H1 (cell line): ENCODE measurements at regions not wholly inside any gene's neighbourhood (a gene's known extent, or its start where the extent isn't known, plus 50 kb on each side); places are given as distances from the start of the nearest gene placed in this dataset.

Experiments used
- CTCF ChIA-PET: fragments of 300-600 bp; sonication (Branson Sonifier 250); formaldehyde crosslinking; loops from one replicate; lab custom pipeline; 2021; ENCODE audit not compliant: partially characterized antibody; lab: Charles Lee
- POLR2A ChIA-PET: fragments of 300-600 bp; sonication (Branson Sonifier 250); formaldehyde crosslinking; loops from one replicate; lab custom pipeline; 2021; ENCODE audit warnings: inconsistent platforms; ENCODE audit not compliant: partially characterized antibody; lab: Charles Lee
- DNase-seq, 2 experiments: peaks; one replicate each; pipeline versions ENCODE4 v3.0.0 to v3.0.0-alpha.2; 2010 to 2022; ENCODE audit warnings: low spot score in 2 of 2, low read depth in 1 of 2, mixed read lengths in 1 of 2
- FAIRE-seq: peaks from 2 replicates; lab custom pipeline; 2011; peaks lifted over from hg19 to GRCh38; lab: Jason Lieb, UNC
- H2AFZ ChIP-seq: 2 replicates; pipeline ENCODE4 v1.8.1; 2012; ENCODE audit warnings: low read length, inconsistent platforms
- H2AK5ac ChIP-seq: 2 replicates; pipeline ENCODE4 v1.6.1; 2013; ENCODE audit warnings: low read depth, low read length
- H2BK120ac ChIP-seq: replicated peaks from 2 replicates; pipeline ENCODE3; 2013; ENCODE audit warnings: low read depth, low read length, inconsistent platforms
- H2BK12ac ChIP-seq: 2 replicates; pipeline ENCODE4 v1.6.1; 2013; ENCODE audit warnings: low read depth, low read length
- H2BK15ac ChIP-seq: 2 replicates; pipeline ENCODE4 v1.6.1; 2013; ENCODE audit warnings: low read length
- H2BK20ac ChIP-seq: 2 replicates; pipeline ENCODE4 v1.6.1; 2013; ENCODE audit warnings: low read length
- H2BK5ac ChIP-seq: 2 replicates; pipeline ENCODE4 v1.6.1; 2013; ENCODE audit warnings: low read depth, low read length
- H3K14ac ChIP-seq: 2 replicates; pipeline ENCODE4 v1.6.1; 2013; ENCODE audit warnings: inconsistent platforms; ENCODE audit not compliant: insufficient read length
- H3K18ac ChIP-seq: 2 replicates; pipeline ENCODE4 v1.6.1; 2013; ENCODE audit warnings: low read length; ENCODE audit errors: extremely low read depth
- H3K23ac ChIP-seq: 2 replicates; pipeline ENCODE4 v1.6.1; 2013; ENCODE audit warnings: inconsistent platforms; ENCODE audit not compliant: insufficient read length
- H3K23me2 ChIP-seq: 2 replicates; pipeline ENCODE4 v1.6.1; 2013; ENCODE audit warnings: low read depth, low read length
- H3K27ac ChIP-seq: 2 replicates; pipeline ENCODE4 v1.6.1; 2011; ENCODE audit warnings: low read depth, low read length, inconsistent platforms
- H3K27me3 ChIP-seq, 4 experiments: replicated peaks in 1 of 4; 1 replicate in 1 of 4; 2 replicates in 3 of 4; pipeline versions ENCODE4 v1.6.1 to v1.8.1; 2011 to 2013; ENCODE audit warnings: low read length in 3 of 4, mild to moderate bottlenecking in 3 of 4, inconsistent platforms in 2 of 4, mixed read lengths in 2 of 4, moderate library complexity in 1 of 4; ENCODE audit not compliant: control insufficient read depth in 3 of 4, insufficient read depth in 3 of 4; ENCODE audit errors: extremely low read depth in 1 of 4
- H3K36me3 ChIP-seq, 4 experiments: 2 replicates each; pipeline versions ENCODE4 v1.6.1 to v1.8.1; 2011 to 2013; ENCODE audit warnings: mild to moderate bottlenecking in 4 of 4, low read length in 3 of 4, moderate library complexity in 2 of 4, control low read depth in 1 of 4, inconsistent platforms in 1 of 4; ENCODE audit not compliant: insufficient read depth in 4 of 4, control insufficient read depth in 2 of 4
- H3K4ac ChIP-seq: replicated peaks from 2 replicates; pipeline ENCODE3; 2013; ENCODE audit warnings: low read length, low read depth, mixed read lengths, inconsistent platforms; ENCODE audit not compliant: insufficient read length
- H3K4me1 ChIP-seq, 4 experiments: replicated peaks in 1 of 4; 1 replicate in 1 of 4; 2 replicates in 3 of 4; pipeline versions ENCODE4 v1.6.1 to v1.8.1; 2011 to 2013; ENCODE audit warnings: low read length in 3 of 4, inconsistent platforms in 2 of 4, mixed read lengths in 1 of 4; ENCODE audit not compliant: insufficient read depth in 4 of 4, control insufficient read depth in 3 of 4
- H3K4me2 ChIP-seq, 2 experiments: 2 replicates each; pipeline versions ENCODE4 v1.6.1 to v1.8.1; 2011 to 2013; ENCODE audit warnings: low read depth in 2 of 2, low read length in 2 of 2, control low read depth in 1 of 2, inconsistent platforms in 1 of 2, mild to moderate bottlenecking in 1 of 2; ENCODE audit not compliant: insufficient read depth in 1 of 2
- H3K4me3 ChIP-seq, 4 experiments: fragments of 200-600, 300-600 bp in 1 of 4; sonication (generic), shearing (Covaris generic), sonication (Bioruptor Twin) in 1 of 4; 2 replicates each; pipeline versions ENCODE4 v1.5.1 to v1.8.1; 2011 to 2016; ENCODE audit warnings: low read length in 4 of 4, low read depth in 3 of 4, control low read depth in 2 of 4, inconsistent platforms in 2 of 4, mild to moderate bottlenecking in 2 of 4, mixed read lengths in 1 of 4, moderate library complexity in 1 of 4; ENCODE audit not compliant: insufficient read depth in 2 of 4; ENCODE audit errors: extremely low read depth in 1 of 4
- H3K56ac ChIP-seq: replicated peaks from 2 replicates; pipeline ENCODE3; 2013; ENCODE audit warnings: low read depth, mild to moderate bottlenecking, mixed read lengths, low read length, inconsistent platforms; ENCODE audit not compliant: insufficient read length
- H3K79me1 ChIP-seq: 2 replicates; pipeline ENCODE4 v1.6.1; 2013; ENCODE audit warnings: low read depth, low read length, control low read depth
- H3K79me2 ChIP-seq, 2 experiments: 2 replicates each; pipeline versions ENCODE4 v1.6.1 to v1.8.1; 2012 to 2013; ENCODE audit warnings: low read length in 2 of 2, mild to moderate bottlenecking in 2 of 2, inconsistent platforms in 1 of 2; ENCODE audit not compliant: insufficient read depth in 2 of 2, control insufficient read depth in 1 of 2
- H3K9ac ChIP-seq, 4 experiments: replicated peaks in 1 of 4; 1 replicate in 1 of 4; 2 replicates in 3 of 4; pipeline versions ENCODE4 v1.6.1 to v1.8.1; 2011 to 2013; ENCODE audit warnings: low read depth in 3 of 4, low read length in 3 of 4, control low read depth in 2 of 4, mild to moderate bottlenecking in 2 of 4, moderate library complexity in 2 of 4, inconsistent platforms in 1 of 4; ENCODE audit errors: extremely low read depth in 1 of 4
- H3K9me3 ChIP-seq, 2 experiments: 2 replicates each; pipeline versions ENCODE4 v1.6.1 to v1.8.1; 2012 to 2013; ENCODE audit warnings: mild to moderate bottlenecking in 2 of 2, moderate library complexity in 2 of 2, control low read depth in 1 of 2, inconsistent platforms in 1 of 2, low read depth in 1 of 2, low read length in 1 of 2, mixed read lengths in 1 of 2; ENCODE audit not compliant: insufficient read depth in 2 of 2
- H4K20me1 ChIP-seq, 2 experiments: replicated peaks in 1 of 2; 2 replicates each; pipeline versions ENCODE3 to v1.8.1; 2011 to 2013; ENCODE audit warnings: inconsistent platforms in 2 of 2, low read length in 2 of 2, mild to moderate bottlenecking in 1 of 2; ENCODE audit not compliant: insufficient read depth in 2 of 2, control insufficient read depth in 1 of 2
- H4K5ac ChIP-seq: 2 replicates; pipeline ENCODE4 v1.6.1; 2013; ENCODE audit warnings: low read length, low read depth, mixed read lengths, inconsistent platforms; ENCODE audit not compliant: insufficient read length
- H4K8ac ChIP-seq: 2 replicates; pipeline ENCODE4 v1.8.0; 2013; ENCODE audit warnings: mild to moderate bottlenecking, moderate library complexity, low read length, inconsistent platforms; ENCODE audit not compliant: insufficient read depth; ENCODE audit errors: extremely low read depth
- H4K91ac ChIP-seq: replicated peaks from 2 replicates; pipeline ENCODE3; 2013; ENCODE audit warnings: low read length, mixed read lengths, inconsistent platforms; ENCODE audit not compliant: insufficient read length
- CEBPB ChIP-seq: IDR thresholded peaks from 2 replicates; pipeline ENCODE4 v1.6.1; 2012; ENCODE audit warnings: low read depth, low read length
- GTF2F1 ChIP-seq: IDR thresholded peaks from 2 replicates; pipeline ENCODE4 v1.6.1; 2012; ENCODE audit warnings: low read depth, low read length, improper control_type of control experiment, borderline replicate concordance
- POLR2A ChIP-seq, 2 experiments: IDR thresholded peaks; 1 replicate in 1 of 2; 2 replicates in 1 of 2; pipeline ENCODE4 v1.6.1; 2011; ENCODE audit warnings: low read depth in 2 of 2, low read length in 2 of 2, mild to moderate bottlenecking in 2 of 2; ENCODE audit errors: control extremely low read depth in 1 of 2
- POU5F1 ChIP-seq: IDR thresholded peaks from 2 replicates; pipeline ENCODE4 v1.6.1; 2011; ENCODE audit warnings: low read depth, mild to moderate bottlenecking, low read length, moderate library complexity
- SIX5 ChIP-seq: IDR thresholded peaks from 2 replicates; pipeline ENCODE4 v1.6.1; 2011; ENCODE audit warnings: mild to moderate bottlenecking, low read depth, low read length
- SUZ12 ChIP-seq: fragments of 200-600 bp; sonication (generic); IDR thresholded peaks from 2 replicates; pipeline ENCODE4 v1.6.1; 2012; ENCODE audit warnings: mild to moderate bottlenecking, inconsistent platforms, low read length, moderate library complexity, mixed read lengths
- WGBS, 2 experiments: shearing (Covaris generic) in 1 of 2; methylation state at CpG; one replicate each; pipeline versions ENCODE4 v1.1.6 to v1.1.7; 2013 to 2015; ENCODE audit warnings: low lambda C conversion rate in 2 of 2, mixed read lengths in 2 of 2, inconsistent platforms in 1 of 2, low coverage in 1 of 2, missing lambda C conversion rate in 1 of 2; ENCODE audit not compliant: insufficient replicate concordance in 2 of 2, insufficient coverage in 1 of 2, insufficient read length in 1 of 2; ENCODE audit errors: extremely low coverage in 1 of 2, missing lambda C conversion rate in 1 of 2; 5-methylcytosine and 5-hydroxymethylcytosine counted together

DNA sequence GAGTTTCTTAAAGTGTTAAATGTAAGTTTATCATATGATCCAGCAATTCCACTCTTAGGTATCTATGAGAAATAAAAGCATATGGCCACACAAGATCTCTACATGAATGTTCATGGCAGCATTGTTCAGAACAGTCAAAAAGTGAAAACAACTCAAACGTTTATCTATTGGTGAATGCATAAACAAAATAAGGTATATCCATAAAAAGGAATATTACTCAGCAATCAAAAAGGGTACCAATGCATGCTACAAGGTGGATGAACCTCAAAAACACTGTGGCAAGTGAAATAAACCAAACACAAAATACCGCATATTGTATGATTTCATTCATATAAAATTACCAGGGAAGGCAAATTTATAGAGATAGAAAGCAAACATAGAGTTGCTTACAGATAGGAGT lies 337.6 kb downstream of the PIK3C3 start:
- 84% methylated on average over 2 of the region's 2 CpGs; no CpG with 5 or more reads in 1 of the 2 experiments for WGBS, 2 experiments
- H4K8ac ChIP-seq: no peak overlapping the region
- H3K18ac ChIP-seq: no peak overlapping the region
- H3K36me3 ChIP-seq: no peaks in the 10 kb centered on the region
- no peak for DNase-seq
- H3K4me2 ChIP-seq: no peak overlapping the region
- H3K9me3 ChIP-seq: no peaks in the 10 kb centered on the region
- CTCF ChIA-PET: no interaction called here
- no peak overlapping the region for H4K5ac ChIP-seq
- no peak overlapping the region for H2BK15ac ChIP-seq
- H3K4me1 ChIP-seq: no peaks in the 10 kb centered on the region
- no peak overlapping the region for H3K9ac ChIP-seq
- no peak overlapping the region for H2AFZ ChIP-seq
- no peak for FAIRE-seq
- H3K4me3 ChIP-seq: no peak overlapping the region
- H3K4ac ChIP-seq: no peak overlapping the region
- no peak overlapping the region for H3K27ac ChIP-seq
- POLR2A ChIA-PET: no interaction called here
- no peak overlapping the region for H2AK5ac ChIP-seq
- no peaks in the 10 kb centered on the region for H3K79me1 ChIP-seq
- H3K27me3 ChIP-seq: no peaks in the 10 kb centered on the region
- H3K56ac ChIP-seq: no peak overlapping the region
- no peak overlapping the region for H3K14ac ChIP-seq
- no peak overlapping the region for H2BK20ac ChIP-seq
- no peak overlapping the region for H2BK120ac ChIP-seq
- no peak overlapping the region for H2BK5ac ChIP-seq
- no peak for TF ChIP-seq GTF2F1
- TF ChIP-seq POU5F1: no peak
- no peak for TF ChIP-seq POLR2A (IDR thresholded peaks at IDR 0.05; ENCODE audit: control extremely low read depth in 1 of 2, low read depth in 2 of 2, low read length in 2 of 2)
- no peak for TF ChIP-seq SIX5
- no peak for TF ChIP-seq SUZ12
- no peak for TF ChIP-seq CEBPB
- TF ChIP-seq, all 59 proteins: peak for 0
- Histone ChIP-seq H3K23me2 (no peaks in the 10 kb centered on the region), H2BK12ac (no peak overlapping the region), H3K79me2 (no peaks in the 10 kb centered on the region), H3K23ac (no peak overlapping the region), H4K20me1 (no peaks in the 10 kb centered on the region), H4K91ac (no peak overlapping the region)
